ENCODE measurements at regions not wholly inside any gene's neighbourhood (a gene's known extent, or its start where the extent isn't known, plus 50 kb on each side); places are given as distances from the start of the nearest gene placed in this dataset.

DNA sequence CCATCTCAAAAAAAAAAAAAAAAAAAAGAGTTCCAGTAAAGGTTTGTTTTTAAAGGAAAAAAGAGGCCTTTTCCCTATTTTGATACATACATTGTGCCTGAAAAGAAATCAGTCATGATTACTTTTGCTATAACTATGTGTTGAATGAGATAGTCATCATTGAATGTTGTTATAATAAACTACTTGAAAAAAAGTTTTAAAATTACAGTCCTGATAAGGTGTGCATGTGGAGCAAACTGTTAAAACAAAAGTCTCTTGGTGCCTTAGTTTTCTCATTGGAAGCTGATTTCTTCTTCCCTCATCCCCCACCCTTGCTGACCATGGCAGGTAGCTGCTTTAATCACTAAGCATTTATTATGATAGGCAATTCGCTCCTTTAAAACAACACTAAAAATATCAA is 172.3 kb upstream of the TBCA start:
- DNase-seq (ENCODE audit: low read depth in 4 of 4, low spot score in 2 of 4) = no peak

- DNase-seq (ENCODE audit: low read depth in 4 of 4, low spot score in 2 of 4) = no peak
Observed at GRCh38 chr5:77947041-77947428, 170.9 kb upstream of the TBCA start.

DNA sequence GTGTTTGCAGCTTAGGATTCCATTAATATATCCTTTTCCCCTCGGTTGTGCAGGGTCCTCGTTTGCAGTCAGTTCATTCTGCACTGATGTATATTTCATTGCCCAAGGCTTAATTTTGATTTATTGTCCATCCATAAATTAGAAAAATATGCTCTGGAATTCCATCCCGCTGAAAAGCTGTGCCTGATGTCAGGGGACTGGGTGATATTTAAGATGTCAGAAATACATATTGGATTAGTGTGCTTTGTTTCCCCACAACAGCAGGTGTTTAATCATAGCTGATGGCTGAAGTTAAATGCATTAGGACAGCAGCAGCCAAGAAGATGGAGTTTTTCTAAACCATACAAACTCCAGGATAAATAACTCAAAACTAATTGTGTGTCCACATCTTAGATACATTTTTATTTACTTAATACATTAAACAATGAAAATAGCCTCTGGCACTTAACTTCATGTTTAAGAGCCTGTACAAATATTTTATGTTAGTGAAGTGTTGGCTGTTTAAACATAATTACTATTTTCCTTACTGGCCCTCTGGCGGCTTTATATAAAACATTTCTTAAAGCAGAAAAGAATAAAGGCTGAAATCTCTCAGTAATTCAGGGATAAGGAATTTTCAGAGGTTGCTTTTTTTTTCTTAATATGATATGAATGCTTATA is 170.4 kb upstream of the TBCA start:
- DNase-seq (ENCODE audit: low read depth in 4 of 4, low spot score in 2 of 4) = no peak

GRCh38 chr5:77945874-77946273 is 169.7 kb upstream of the TBCA start:
- DNase-seq (ENCODE audit: low read depth in 4 of 4, low spot score in 2 of 4) = no peak

GRCh38 chr5:77944757-77945340 is 168.7 kb upstream of the TBCA start:
- no peak for DNase-seq (ENCODE audit: low read depth in 4 of 4, low spot score in 2 of 4)

GRCh38 chr5:77943851-77944250 is 167.7 kb upstream of the TBCA start:
- no peak for DNase-seq (ENCODE audit: low read depth in 4 of 4, low spot score in 2 of 4)

GRCh38 chr5:77942578-77943239 is 166.6 kb upstream of the TBCA start:
- no peak for DNase-seq (ENCODE audit: low read depth in 4 of 4, low spot score in 2 of 4)

GRCh38 chr5:77937015-77937908 is 161.1 kb upstream of the TBCA start:
- DNase-seq (ENCODE audit: low read depth in 4 of 4, low spot score in 2 of 4) = no peak

DNA sequence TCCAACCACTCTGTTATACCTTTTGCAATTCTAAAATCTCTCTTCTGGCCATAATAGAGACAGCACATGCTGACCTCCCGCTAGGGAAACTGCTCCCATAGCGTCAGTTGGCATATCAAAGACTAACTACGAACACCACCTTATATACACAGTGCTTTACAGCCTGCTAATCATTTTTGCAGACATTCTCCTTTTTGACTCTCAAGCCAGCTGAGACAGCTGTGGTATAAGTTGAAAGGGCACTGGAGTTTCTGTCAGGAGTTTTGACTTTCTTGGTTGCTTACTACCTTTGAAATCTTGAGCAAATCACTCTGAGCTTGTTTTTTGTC is 160.2 kb upstream of the TBCA start:
- no peak for DNase-seq (ENCODE audit: low read depth in 4 of 4, low spot score in 2 of 4)

- DNase-seq (ENCODE audit: low read depth in 4 of 4, low spot score in 2 of 4) = no peak
Observed at GRCh38 chr5:77935506-77936364, 159.6 kb upstream of the TBCA start.

GRCh38 chr5:77928776-77929300 is 152.7 kb upstream of the TBCA start:
- no peak for DNase-seq (ENCODE audit: low read depth in 4 of 4, low spot score in 2 of 4)

- DNase-seq (ENCODE audit: low read depth in 4 of 4, low spot score in 2 of 4) = no peak
Observed at GRCh38 chr5:77926337-77926736, 150.2 kb upstream of the TBCA start.

DNA sequence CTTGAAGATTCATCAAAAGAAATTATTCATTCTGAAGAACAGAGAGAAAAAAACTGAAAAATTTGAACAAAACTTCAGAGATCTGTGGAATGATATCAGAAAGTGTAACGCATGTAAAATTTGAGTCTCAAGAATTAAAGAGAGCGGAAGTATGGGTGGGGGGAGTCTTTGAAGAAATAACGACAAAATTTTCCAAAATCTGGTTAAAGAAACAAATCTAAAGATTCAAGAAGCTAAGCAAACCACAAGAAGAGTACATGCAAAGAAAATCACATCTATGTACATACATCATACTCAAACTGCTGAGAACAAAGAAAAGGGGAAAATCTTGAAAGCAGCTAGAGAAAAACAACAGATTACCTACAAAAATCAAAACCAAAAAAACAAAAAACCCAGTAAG is 149.4 kb upstream of the TBCA start:
- no peak for DNase-seq (ENCODE audit: low read depth in 4 of 4, low spot score in 2 of 4)

- DNase-seq (ENCODE audit: low read depth in 4 of 4, low spot score in 2 of 4) = no peak
Observed at GRCh38 chr5:77924081-77924480, 147.9 kb upstream of the TBCA start.

DNA sequence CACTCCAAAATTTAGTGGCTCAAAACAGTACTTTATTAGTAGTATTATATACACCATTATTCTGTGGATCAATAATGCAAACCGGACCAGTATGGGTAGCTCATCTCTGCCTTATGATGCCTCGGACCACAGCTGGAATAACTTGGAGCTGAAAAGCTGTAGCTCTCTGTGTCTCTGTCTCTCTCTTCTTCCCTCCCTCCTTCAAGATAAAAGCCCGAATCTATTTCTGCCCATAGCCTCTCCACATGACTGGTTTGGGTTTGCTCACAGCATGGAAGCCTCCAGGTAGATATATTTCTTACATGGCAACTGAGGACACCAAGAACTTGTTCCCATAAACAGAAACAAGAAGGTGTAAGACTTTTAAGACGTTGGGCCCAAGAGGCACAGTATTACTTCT is 147.5 kb upstream of the TBCA start:
- DNase-seq (ENCODE audit: low read depth in 4 of 4, low spot score in 2 of 4) = no peak

GRCh38 chr5:77921094-77921768 is 145.1 kb upstream of the TBCA start:
- no peak for DNase-seq (ENCODE audit: low read depth in 4 of 4, low spot score in 2 of 4)

GRCh38 chr5:77920359-77921058 is 144.4 kb upstream of the TBCA start:
- DNase-seq (ENCODE audit: low read depth in 4 of 4, low spot score in 2 of 4) = no peak

- DNase-seq (ENCODE audit: low read depth in 4 of 4, low spot score in 2 of 4) = no peak
Observed at GRCh38 chr5:77915346-77915745, 139.2 kb upstream of the TBCA start.

- DNase-seq (ENCODE audit: low read depth in 4 of 4, low spot score in 2 of 4) = no peak
Observed at GRCh38 chr5:77912721-77913120, 136.6 kb upstream of the TBCA start.
